ENCODE measurements at regions not wholly inside any gene's neighbourhood (a gene's known extent, or its start where the extent isn't known, plus 50 kb on each side); places are given as distances from the start of the nearest gene placed in this dataset.
A peak's percentile ranks its signal among the peaks of the same experiment; 100 is the strongest.

DNA sequence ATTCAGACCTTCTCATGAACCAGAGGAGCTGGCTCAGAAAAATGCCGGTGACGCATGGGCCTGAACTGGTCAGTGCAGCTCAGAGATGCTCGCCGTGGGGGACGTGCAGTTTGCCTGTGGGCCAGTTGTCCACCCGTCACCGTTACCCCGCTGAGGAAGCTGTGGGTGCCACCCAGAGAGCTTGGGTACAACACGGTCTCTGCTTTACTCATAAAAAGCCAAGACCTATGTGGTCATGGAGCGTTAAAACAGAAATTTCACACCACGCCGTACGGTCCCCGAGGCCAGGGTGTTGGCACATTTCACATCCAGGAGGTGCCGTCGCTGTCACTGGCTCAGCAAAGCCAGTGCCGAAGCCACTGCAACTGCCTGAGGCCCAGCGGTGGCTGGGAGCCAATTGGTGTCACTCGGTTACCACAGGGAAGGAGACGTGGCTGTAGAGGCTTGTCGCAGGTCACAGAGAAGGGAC, 120.9 kb downstream of the METRNL start:
- FAIRE-seq (no peak), ATAC-seq (peak; percentile 54), DNase-seq (ENCODE audit: low read depth, low spot score) (no peak)
- H3K79me2 ChIP-seq (ENCODE audit: control insufficient read depth, insufficient read depth, low read length), result no peaks in the 10 kb centered on the region
- CTCF ChIA-PET, result interaction anchor here (1.3 to 2.6 kb wide), 4 partner anchors 286 to 422 kb away, joined by 3 to 12 read pairs (median 6); no protein-coding TSS in a partner anchor
- no peak overlapping the region for H2AFZ ChIP-seq (ENCODE audit: control insufficient read depth, low read depth, low read length)
- TF ChIP-seq E2F8 (IDR thresholded peaks at IDR 0.05; ENCODE audit: low read depth, partially characterized antibody) (no peak), RUNX3 (IDR thresholded peaks at IDR 0.05; ENCODE audit: low read length) (peak; percentile 34; the same call in 1 of the 2 replicates), IKZF1 (conservative IDR thresholded peaks at IDR 0.05) (no peak), BACH1 (IDR thresholded peaks at IDR 0.05; ENCODE audit: borderline replicate concordance) (no peak), GATAD2B (conservative IDR thresholded peaks at IDR 0.05; ENCODE audit: low read depth) (0 out of 2 replicates have a peak, but pooled peaks have one; percentile 8)
- no peak overlapping the region for H3K4me2 ChIP-seq (ENCODE audit: control insufficient read depth, insufficient read depth)
- WGBS (ENCODE audit: insufficient coverage, insufficient replicate concordance, low lambda C conversion rate, missing lambda C conversion rate), result 14% methylated on average over 21 of the region's 21 CpGs
- intact Hi-C loops (cut with micrococcal nuclease; ENCODE audit: unreplicated experiment), result no loop called here
- H3K9me3 ChIP-seq (replicated peaks; ENCODE audit: control insufficient read depth, insufficient read depth, low read length), result no peaks in the 10 kb centered on the region
- no peaks in the 10 kb centered on the region for H4K20me1 ChIP-seq (ENCODE audit: control insufficient read depth, insufficient read depth)
- H3K4me1 ChIP-seq (ENCODE audit: control insufficient read depth, insufficient read depth, low read length), result peaks cover 22% of the 10 kb centered on the region
- POLR2A ChIA-PET, result interaction anchor here (0.6 kb wide), 1 partner anchor 205 kb away, joined by 3 read pairs; no protein-coding TSS in a partner anchor
- no peak overlapping the region for H3K9ac ChIP-seq (ENCODE audit: control insufficient read depth, insufficient read depth, low read length)
- RAD21 ChIA-PET (ENCODE audit: unreplicated experiment), result interaction anchor here (1.2 kb wide), 1 partner anchor 336 kb away, joined by 3 read pairs; no protein-coding TSS in a partner anchor
- H3K4me3 ChIP-seq, result no peak overlapping the region
- in situ Hi-C loops (cut with MboI), result no loop called here
- no peak overlapping the region for H3K27ac ChIP-seq (ENCODE audit: control insufficient read depth, insufficient read depth)
- BruUV-seq (replicated peaks), result no TSS peak
- no peaks in the 10 kb centered on the region for H3K36me3 ChIP-seq (ENCODE audit: control insufficient read depth in 2 of 2, insufficient read depth in 2 of 2, low read length in 1 of 2)
- SMC1A ChIA-PET (ENCODE audit: uncharacterized antibody, unreplicated experiment), result interaction anchor here (0.9 kb wide), 1 partner anchor 337 kb away, joined by 3 read pairs; no protein-coding TSS in a partner anchor
- no peaks in the 10 kb centered on the region; a peak in 1 of 4 replicates for H3K27me3 ChIP-seq (replicated peaks in 1 of 2; ENCODE audit: control insufficient read depth in 2 of 2, insufficient read depth in 2 of 2, low read length in 1 of 2)

All from GM12878 (cell line).